ENCODE measurements at regions not wholly inside any gene's neighbourhood (a gene's known extent, or its start where the extent isn't known, plus 50 kb on each side); places are given as distances from the start of the nearest gene placed in this dataset.

- no peak for TF ChIP-seq CTCF (IDR thresholded peaks at IDR 0.05)
- Histone ChIP-seq H3K27me3 (replicated peaks; ENCODE audit: insufficient read depth) (no peaks in the 10 kb centered on the region), H3K4me3 (no peak overlapping the region), H3K9me3 (no peaks in the 10 kb centered on the region), H3K27ac (no peak overlapping the region), H3K36me3 (no peaks in the 10 kb centered on the region), H3K4me1 (ENCODE audit: control insufficient read depth in 1 of 2, low read depth in 2 of 2) (no peaks in the 10 kb centered on the region)
- ATAC-seq (ENCODE audit: insufficient number of reproducible peaks, low FRiP score, low read depth) (no peak), DNase-seq (ENCODE audit: low spot score) (no peak)
These were observed 1424.0 kb upstream of the CDH6 start for GRCh38 chr5:29769474-29769873.

- Histone ChIP-seq H3K4me3 (no peak overlapping the region), H3K27ac (no peak overlapping the region), H3K4me1 (ENCODE audit: control insufficient read depth in 1 of 2, low read depth in 2 of 2) (no peaks in the 10 kb centered on the region), H3K27me3 (replicated peaks; ENCODE audit: insufficient read depth) (no peaks in the 10 kb centered on the region), H3K9me3 (no peaks in the 10 kb centered on the region), H3K36me3 (no peaks in the 10 kb centered on the region)
- DNase-seq (ENCODE audit: low spot score) (no peak), ATAC-seq (ENCODE audit: insufficient number of reproducible peaks, low FRiP score, low read depth) (no peak)
- no peak for TF ChIP-seq CTCF (IDR thresholded peaks at IDR 0.05)
These were observed 1434.5 kb upstream of the CDH6 start for GRCh38 chr5:29758986-29759421.

GRCh38 chr5:29750453-29750852 is 1443.0 kb upstream of the CDH6 start:
- no peaks in the 10 kb centered on the region for H3K4me1 ChIP-seq (ENCODE audit: control insufficient read depth in 1 of 2, low read depth in 2 of 2)
- H3K36me3 ChIP-seq: no peaks in the 10 kb centered on the region
- no peak overlapping the region for H3K27ac ChIP-seq
- no peak overlapping the region for H3K4me3 ChIP-seq
- DNase-seq (ENCODE audit: low spot score) (no peak), ATAC-seq (ENCODE audit: insufficient number of reproducible peaks, low FRiP score, low read depth) (no peak)
- TF ChIP-seq CTCF (IDR thresholded peaks at IDR 0.05): no peak
- no peaks in the 10 kb centered on the region for H3K9me3 ChIP-seq
- no peaks in the 10 kb centered on the region for H3K27me3 ChIP-seq (replicated peaks; ENCODE audit: insufficient read depth)

- Histone ChIP-seq H3K4me3 (no peak overlapping the region), H3K36me3 (no peaks in the 10 kb centered on the region), H3K9me3 (no peaks in the 10 kb centered on the region), H3K27ac (no peak overlapping the region), H3K4me1 (ENCODE audit: control insufficient read depth in 1 of 2, low read depth in 2 of 2) (no peaks in the 10 kb centered on the region), H3K27me3 (replicated peaks; ENCODE audit: insufficient read depth) (no peaks in the 10 kb centered on the region)
- no peak for TF ChIP-seq CTCF (IDR thresholded peaks at IDR 0.05)
- DNase-seq (ENCODE audit: low spot score) (no peak), ATAC-seq (ENCODE audit: insufficient number of reproducible peaks, low FRiP score, low read depth) (no peak)
These were observed 1448.9 kb upstream of the CDH6 start for GRCh38 chr5:29744618-29745017.

- ATAC-seq (ENCODE audit: insufficient number of reproducible peaks, low FRiP score, low read depth) (no peak), DNase-seq (ENCODE audit: low spot score) (no peak)
- TF ChIP-seq CTCF (IDR thresholded peaks at IDR 0.05): no peak
- H3K36me3 ChIP-seq: no peaks in the 10 kb centered on the region
- no peak overlapping the region for H3K4me3 ChIP-seq
- no peaks in the 10 kb centered on the region for H3K27me3 ChIP-seq (replicated peaks; ENCODE audit: insufficient read depth)
- H3K4me1 ChIP-seq (ENCODE audit: control insufficient read depth in 1 of 2, low read depth in 2 of 2): no peaks in the 10 kb centered on the region
- no peak overlapping the region for H3K27ac ChIP-seq
- H3K9me3 ChIP-seq: no peaks in the 10 kb centered on the region
These were observed 1472.5 kb upstream of the CDH6 start for GRCh38 chr5:29720954-29721353.
